WTC11 (cell line): ENCODE measurements at regions not wholly inside any gene's neighbourhood (a gene's known extent, or its start where the extent isn't known, plus 50 kb on each side); places are given as distances from the start of the nearest gene placed in this dataset.
A peak's percentile ranks its signal among the peaks of the same experiment; 100 is the strongest.

Experiments used
- ATAC-seq: fragments of 200-7000 bp; cut with Tn5 transposase; 2 replicates; pipeline ENCODE4 v1.10.0; 2021; ENCODE audit warnings: mild to moderate bottlenecking, moderate library complexity
- CTCF ChIA-PET: fragments of 300-600 bp; sonication (Branson Sonifier 250); formaldehyde crosslinking; loops from one replicate; lab custom pipeline; 2021; ENCODE audit warnings: antibody characterized with exemption; lab: Charles Lee
- POLR2A ChIA-PET: fragments of 350-600 bp; sonication (Branson Sonifier 250); formaldehyde crosslinking; loops from one replicate; lab custom pipeline; 2021; ENCODE audit warnings: antibody characterized with exemption; lab: Charles Lee
- DNase-seq: peaks from one replicate; pipeline ENCODE4 v3.0.0; 2021; ENCODE audit warnings: low spot score
- H3K27ac Mint-ChIP-seq: 2 replicates; pipeline ENCODE4 v1.8.0; 2021; ENCODE audit warnings: mixed read lengths
- H3K27me3 Mint-ChIP-seq: 2 replicates; pipeline ENCODE4 v1.8.0; 2021; ENCODE audit warnings: low read depth, mild to moderate bottlenecking, moderate library complexity, mixed read lengths
- H3K36me3 Mint-ChIP-seq: 2 replicates; pipeline ENCODE4 v1.8.0; 2021; ENCODE audit warnings: mixed read lengths
- H3K4me1 Mint-ChIP-seq: 2 replicates; pipeline ENCODE4 v1.8.0; 2022; ENCODE audit warnings: mixed read lengths
- H3K4me3 Mint-ChIP-seq: 2 replicates; pipeline ENCODE4 v1.8.0; 2021; ENCODE audit warnings: mild to moderate bottlenecking, moderate library complexity, mixed read lengths
- H3K9me3 Mint-ChIP-seq: 2 replicates; pipeline ENCODE4 v1.8.0; 2021; ENCODE audit warnings: mixed read lengths
- AR ChIP-seq: fragments of 250-450 bp; sonication (Bioruptor Pico); IDR thresholded peaks from 2 replicates; pipeline ENCODE4 v1.9.0; 2021; ENCODE audit warnings: mild to moderate bottlenecking
- ATF6 ChIP-seq: sonication (generic); formaldehyde crosslinking; IDR thresholded peaks from 2 replicates; pipeline ENCODE4 v1.8.1; 2023; ENCODE audit warnings: mild to moderate bottlenecking, missing genetic modification reagents
- GRHL2 ChIP-seq: fragments of 250-450 bp; sonication (Bioruptor Pico); IDR thresholded peaks from 2 replicates; pipeline ENCODE4 v1.8.0; 2022; ENCODE audit warnings: mild to moderate bottlenecking, moderate library complexity; ENCODE audit not compliant: insufficient replicate concordance, severe bottlenecking
- IRF1 ChIP-seq: sonication (generic); formaldehyde crosslinking; IDR thresholded peaks from 2 replicates; pipeline ENCODE4 v1.8.0; 2023; ENCODE audit warnings: missing genetic modification reagents
- MAX ChIP-seq: sonication (generic); formaldehyde crosslinking; IDR thresholded peaks from 2 replicates; pipeline ENCODE4 v1.8.0; 2022; ENCODE audit warnings: mild to moderate bottlenecking, missing genetic modification reagents
- MLX ChIP-seq: sonication (generic); formaldehyde crosslinking; IDR thresholded peaks from 2 replicates; pipeline ENCODE4 v1.8.1; 2023; ENCODE audit warnings: mild to moderate bottlenecking, missing genetic modification reagents, moderate library complexity
- OVOL2 ChIP-seq: fragments of 250-450 bp; sonication (Bioruptor Pico); IDR thresholded peaks from 2 replicates; pipeline ENCODE4 v1.9.0; 2021; ENCODE audit warnings: mild to moderate bottlenecking, borderline replicate concordance
- RELA ChIP-seq: sonication (generic); formaldehyde crosslinking; IDR thresholded peaks from 2 replicates; pipeline ENCODE4 v1.8.1; 2022; ENCODE audit warnings: missing genetic modification reagents, mild to moderate bottlenecking, borderline replicate concordance
- SMAD4 ChIP-seq: sonication (generic); formaldehyde crosslinking; IDR thresholded peaks from 2 replicates; pipeline ENCODE4 v1.8.0; 2022; ENCODE audit warnings: mild to moderate bottlenecking, missing genetic modification reagents
- TEAD1 ChIP-seq: sonication (generic); formaldehyde crosslinking; IDR thresholded peaks from 2 replicates; pipeline ENCODE4 v1.8.0; 2022; ENCODE audit warnings: mild to moderate bottlenecking, missing genetic modification reagents
- USF2 ChIP-seq: sonication (generic); formaldehyde crosslinking; IDR thresholded peaks from 2 replicates; pipeline ENCODE4 v1.8.1; 2023; ENCODE audit warnings: mild to moderate bottlenecking, missing genetic modification reagents, moderate library complexity
- ZBTB21 ChIP-seq: sonication (generic); formaldehyde crosslinking; IDR thresholded peaks from 2 replicates; pipeline ENCODE4 v1.8.1; 2023; ENCODE audit warnings: mild to moderate bottlenecking, missing genetic modification reagents, borderline replicate concordance
- ZNF138 ChIP-seq: sonication (generic); formaldehyde crosslinking; conservative IDR thresholded peaks from 2 replicates; pipeline ENCODE4 v1.8.1; 2022; ENCODE audit warnings: mild to moderate bottlenecking, moderate library complexity, missing genetic modification reagents
- ZNF263 ChIP-seq: sonication (generic); formaldehyde crosslinking; IDR thresholded peaks from 2 replicates; pipeline ENCODE4 v1.8.1; 2022; ENCODE audit warnings: low read depth, mild to moderate bottlenecking, moderate library complexity, missing genetic modification reagents
- ZNF416 ChIP-seq: fragments of 250-450 bp; sonication (Bioruptor Pico); IDR thresholded peaks from 2 replicates; pipeline ENCODE4 v1.9.0; 2021; ENCODE audit warnings: mild to moderate bottlenecking, inconsistent platforms
- ZNF425 ChIP-seq: fragments of 250-450 bp; sonication (Bioruptor Pico); conservative IDR thresholded peaks from 2 replicates; pipeline ENCODE4 v1.9.0; 2021; ENCODE audit warnings: mild to moderate bottlenecking
- ZNF512 ChIP-seq: sonication (generic); formaldehyde crosslinking; IDR thresholded peaks from 2 replicates; pipeline ENCODE4 v1.8.1; 2022; ENCODE audit warnings: missing genetic modification reagents, borderline replicate concordance

- no peak for TF ChIP-seq ZNF512 (CRISPR knock-in tag)
- TF ChIP-seq MAX (CRISPR knock-in tag): no peak
- no peak for TF ChIP-seq ZBTB21
- TF ChIP-seq SMAD4 (CRISPR knock-in tag): no peak
Observed at GRCh38 chr10:3263082-3263481, 90.5 kb upstream of the PITRM1 start (continued).

GRCh38 chr10:3261921-3262320, 89.3 kb upstream of the PITRM1 start:
- POLR2A ChIA-PET: no interaction called here
- H3K4me3 Mint-ChIP-seq: no peak overlapping the region
- no peak for TF ChIP-seq USF2 (CRISPR knock-in tag)
- TF ChIP-seq MLX: no peak
- TF ChIP-seq MAX (CRISPR knock-in tag): no peak
- no peak for TF ChIP-seq RELA (CRISPR knock-in tag)
- TF ChIP-seq ZNF425: no peak
- TF ChIP-seq, all 79 proteins: peak for 0
- ATAC-seq: no peak
- Mint-ChIP-seq H3K36me3 (no peaks in the 10 kb centered on the region), H3K9me3 (peaks cover 5% of the 10 kb centered on the region; the same call in 1 of the 2 replicates), H3K27me3 (peaks cover 6% of the 10 kb centered on the region), H3K27ac (no peak overlapping the region), H3K4me1 (peaks cover 7% of the 10 kb centered on the region)
- DNase-seq: no peak
- CTCF ChIA-PET: no interaction called here

GRCh38 chr10:3260066-3260834, 87.7 kb upstream of the PITRM1 start:
- Mint-ChIP-seq H3K27me3 (peaks cover 6% of the 10 kb centered on the region), H3K27ac (no peak overlapping the region), H3K9me3 (peaks cover 5% of the 10 kb centered on the region; the same call in 1 of the 2 replicates), H3K36me3 (no peaks in the 10 kb centered on the region), H3K4me1 (peaks cover 7% of the 10 kb centered on the region), H3K4me3 (no peak overlapping the region)
- ChIA-PET CTCF (no interaction called here), POLR2A (no interaction called here)
- DNase-seq (no peak), ATAC-seq (peak; percentile 71)
- no peak for TF ChIP-seq ZNF263 (CRISPR knock-in tag)
- no peak for TF ChIP-seq IRF1 (CRISPR knock-in tag)

GRCh38 chr10:3259499-3259898, 86.9 kb upstream of the PITRM1 start:
- Mint-ChIP-seq H3K4me3 (no peak overlapping the region), H3K9me3 (peaks cover 5% of the 10 kb centered on the region; the same call in 1 of the 2 replicates), H3K27ac (no peak overlapping the region), H3K36me3 (no peaks in the 10 kb centered on the region), H3K27me3 (peaks cover 6% of the 10 kb centered on the region), H3K4me1 (peaks cover 5% of the 10 kb centered on the region)
- ATAC-seq: no peak
- ChIA-PET CTCF (no interaction called here), POLR2A (no interaction called here)
- no peak for DNase-seq
- no peak for TF ChIP-seq GRHL2 (CRISPR knock-in tag)
- no peak for TF ChIP-seq ZNF416 (CRISPR knock-in tag)
- TF ChIP-seq ZBTB21: no peak
- TF ChIP-seq OVOL2 (CRISPR knock-in tag): no peak
- TF ChIP-seq ZNF138 (CRISPR knock-in tag): no peak
- no peak for TF ChIP-seq TEAD1 (CRISPR knock-in tag)
- TF ChIP-seq ATF6 (CRISPR knock-in tag): no peak
- TF ChIP-seq AR (CRISPR knock-in tag): no peak
